RWPE2 (cell line): ENCODE measurements at regions not wholly inside any gene's neighbourhood (a gene's known extent, or its start where the extent isn't known, plus 50 kb on each side); places are given as distances from the start of the nearest gene placed in this dataset.

ENCODE experiments used
- ATAC-seq: fragments of 200-7000 bp; cut with Tn5 transposase; 3 replicates; pipeline ENCODE4 v1.9.1; 2021; ENCODE audit warnings: low read depth
- DNase-seq: peaks from one replicate; pipeline ENCODE4 v3.0.0-alpha.2; 2020; ENCODE audit warnings: low spot score
- H3K27ac ChIP-seq: fragments of 450-650 bp; 2 replicates; pipeline ENCODE4 v1.5.1; 2017; ENCODE audit warnings: mild to moderate bottlenecking; ENCODE audit not compliant: poor library complexity, severe bottlenecking
- H3K27me3 ChIP-seq: fragments of 250-450 bp; sonication (Bioruptor Pico); 2 replicates; pipeline ENCODE4 v1.5.1; 2021; ENCODE audit warnings: mild to moderate bottlenecking, moderate library complexity; ENCODE audit not compliant: insufficient read depth, poor library complexity, severe bottlenecking
- H3K36me3 ChIP-seq: fragments of 250-450 bp; sonication (Bioruptor Pico); 2 replicates; pipeline ENCODE4 v1.5.1; 2020; ENCODE audit warnings: low read depth, mild to moderate bottlenecking, moderate library complexity
- H3K4me1 ChIP-seq: fragments of 250-450 bp; sonication (Bioruptor Pico); 2 replicates; pipeline ENCODE4 v1.5.1; 2021; ENCODE audit warnings: mild to moderate bottlenecking, moderate library complexity; ENCODE audit not compliant: insufficient read depth, poor library complexity, severe bottlenecking
- H3K4me3 ChIP-seq: fragments of 250-450 bp; sonication (Bioruptor Pico); 2 replicates; pipeline ENCODE4 v1.5.1; 2021; ENCODE audit warnings: mild to moderate bottlenecking, moderate library complexity; ENCODE audit not compliant: severe bottlenecking
- H3K9me3 ChIP-seq: fragments of 250-450 bp; sonication (Bioruptor Pico); 2 replicates; pipeline ENCODE4 v1.5.1; 2021; ENCODE audit warnings: mild to moderate bottlenecking, moderate library complexity; ENCODE audit not compliant: severe bottlenecking
- CTCF ChIP-seq: fragments of 450-650 bp; IDR thresholded peaks from one replicate; pipeline ENCODE4 v1.5.1; 2017; ENCODE audit warnings: mild to moderate bottlenecking, moderate library complexity; ENCODE audit not compliant: poor library complexity, severe bottlenecking

GRCh38 chr12:67460388-67460787, 188.2 kb upstream of the DYRK2 start:
- Histone ChIP-seq H3K36me3 (no peaks in the 10 kb centered on the region), H3K4me1 (peaks cover 4% of the 10 kb centered on the region), H3K27ac (no peak overlapping the region), H3K4me3 (no peak overlapping the region), H3K9me3 (no peaks in the 10 kb centered on the region), H3K27me3 (no peaks in the 10 kb centered on the region)
- DNase-seq (no peak), ATAC-seq (no peak)
- no peak for TF ChIP-seq CTCF

- Histone ChIP-seq H3K4me1 (no peaks in the 10 kb centered on the region), H3K27me3 (no peaks in the 10 kb centered on the region), H3K36me3 (no peaks in the 10 kb centered on the region), H3K4me3 (no peak overlapping the region), H3K9me3 (no peaks in the 10 kb centered on the region), H3K27ac (no peak overlapping the region)
- no peak for ATAC-seq
- no peak for DNase-seq
- no peak for TF ChIP-seq CTCF
These were observed 179.8 kb upstream of the DYRK2 start for GRCh38 chr12:67468549-67469245.

DNA sequence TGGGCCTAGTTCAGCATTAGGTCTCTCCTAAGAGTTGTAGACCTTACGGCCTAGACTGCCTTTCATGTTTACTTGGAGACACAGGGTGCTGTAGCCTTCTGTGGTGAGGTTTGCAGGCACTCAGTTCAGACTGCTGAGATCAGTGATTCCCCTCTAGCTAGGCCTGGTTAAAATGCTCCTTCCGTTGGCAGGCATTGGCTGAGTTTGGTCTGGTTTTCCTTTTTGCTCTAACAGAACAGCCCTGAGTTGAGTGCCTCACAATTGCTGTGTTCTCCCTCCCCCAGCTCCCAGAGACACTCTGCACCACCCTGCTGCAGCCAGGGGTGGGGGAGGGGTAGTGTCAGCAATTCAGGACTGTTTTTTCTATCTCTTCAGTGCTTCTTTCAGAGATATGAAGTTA, 178.9 kb upstream of the DYRK2 start:
- Histone ChIP-seq H3K27ac (no peak overlapping the region), H3K4me1 (no peaks in the 10 kb centered on the region), H3K36me3 (no peaks in the 10 kb centered on the region), H3K4me3 (no peak overlapping the region), H3K27me3 (no peaks in the 10 kb centered on the region), H3K9me3 (no peaks in the 10 kb centered on the region)
- ATAC-seq (no peak), DNase-seq (no peak)
- TF ChIP-seq CTCF: no peak

DNA sequence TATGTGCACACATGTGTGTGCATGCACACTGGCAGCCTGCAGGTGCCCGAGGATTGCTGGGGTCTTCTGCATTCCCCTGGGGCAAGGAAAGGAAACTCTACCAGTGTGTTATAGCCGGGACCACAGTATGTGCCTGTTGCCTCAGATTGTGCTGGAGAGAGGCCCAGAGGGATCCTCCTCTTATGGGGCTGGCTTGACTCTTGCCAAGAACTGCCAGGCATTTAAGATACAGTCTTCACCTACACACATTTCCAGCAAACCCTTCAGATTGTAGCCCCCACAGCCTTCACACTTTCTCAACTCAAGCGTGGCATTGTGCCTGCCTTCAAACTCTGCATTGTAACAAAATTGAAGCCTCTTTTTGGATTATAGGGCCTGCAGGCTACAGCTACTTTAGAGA, 176.7 kb upstream of the DYRK2 start:
- no peaks in the 10 kb centered on the region for H3K4me1 ChIP-seq
- H3K36me3 ChIP-seq: no peaks in the 10 kb centered on the region
- H3K27me3 ChIP-seq: no peaks in the 10 kb centered on the region
- ATAC-seq (no peak), DNase-seq (no peak)
- H3K4me3 ChIP-seq: no peak overlapping the region
- no peaks in the 10 kb centered on the region for H3K9me3 ChIP-seq
- no peak overlapping the region for H3K27ac ChIP-seq
- no peak for TF ChIP-seq CTCF

DNA sequence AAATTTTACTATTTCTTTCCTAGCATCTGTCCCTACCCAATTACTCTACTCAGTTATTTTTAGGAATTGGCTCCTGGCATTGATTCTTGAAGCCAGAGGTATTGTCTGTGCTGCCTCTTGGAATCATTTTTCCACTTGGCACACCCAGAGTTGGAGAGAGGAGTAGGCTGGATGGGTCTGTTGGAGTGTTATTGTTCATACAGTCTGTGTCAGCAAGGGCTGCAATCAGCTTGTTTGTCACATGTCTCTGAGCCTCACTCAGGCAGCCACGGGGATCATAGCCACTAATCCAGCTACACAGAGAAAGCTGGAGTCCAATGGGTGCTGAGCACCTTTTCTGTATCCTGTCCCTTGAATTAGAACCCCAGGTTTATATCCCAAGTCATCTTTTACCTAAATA, 176.0 kb upstream of the DYRK2 start:
- Histone ChIP-seq H3K36me3 (no peaks in the 10 kb centered on the region), H3K9me3 (no peaks in the 10 kb centered on the region), H3K4me1 (no peaks in the 10 kb centered on the region), H3K27ac (no peak overlapping the region), H3K4me3 (no peak overlapping the region), H3K27me3 (no peaks in the 10 kb centered on the region)
- no peak for DNase-seq
- ATAC-seq: no peak
- no peak for TF ChIP-seq CTCF
